ENCODE measurements at regions not wholly inside any gene's neighbourhood (a gene's known extent, or its start where the extent isn't known, plus 50 kb on each side); places are given as distances from the start of the nearest gene placed in this dataset.

DNA sequence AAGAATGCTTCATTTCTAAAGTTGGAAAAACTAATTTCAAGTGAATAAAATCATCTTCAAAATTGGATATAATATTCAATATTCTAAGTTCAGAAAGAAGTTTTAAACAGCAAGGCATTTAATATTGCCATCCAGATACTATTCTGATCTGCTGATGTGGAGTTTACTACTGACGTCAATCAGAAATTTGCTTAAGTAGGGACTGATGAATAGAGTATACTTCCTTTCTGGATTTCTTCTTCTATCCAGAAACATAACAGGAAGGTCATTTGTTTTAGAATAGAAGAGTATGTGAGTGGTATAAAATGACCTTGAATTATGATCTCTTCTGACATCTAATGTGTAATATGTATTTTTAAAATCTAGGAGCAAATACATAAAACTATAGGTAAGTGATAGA is 308.1 kb upstream of the ADGRL2 start:
- Histone ChIP-seq H3K9me3 (ENCODE audit: control insufficient read depth in 2 of 2, low read length in 2 of 2) (peaks cover 0 to 5% of the 10 kb centered on the region in 2 experiments), H3K27me3 (ENCODE audit: control insufficient read depth, insufficient read depth, low read length) (no peaks in the 10 kb centered on the region), H3K4me3 (ENCODE audit: low read depth, low read length) (no peak overlapping the region), H3K4me1 (ENCODE audit: control insufficient read depth, insufficient read depth, low read length, poor library complexity, severe bottlenecking) (no peaks in the 10 kb centered on the region), H3K36me3 (ENCODE audit: control insufficient read depth, insufficient read depth, low read length) (no peaks in the 10 kb centered on the region), H3K27ac (ENCODE audit: insufficient read depth, low read length, poor library complexity, severe bottlenecking) (no peak overlapping the region)
- H3K9me3 Mint-ChIP-seq, result peaks cover 0 to 18% (median 5%) of the 10 kb centered on the region in 7 donors
- ATAC-seq (ENCODE audit: low read depth in 2 of 2) (no peak), DNase-seq (no peak)
- no peak overlapping the region for H3K4me3 Mint-ChIP-seq
- no peaks in the 10 kb centered on the region for H3K4me1 Mint-ChIP-seq
- H3K36me3 Mint-ChIP-seq, result no peaks in the 10 kb centered on the region
- H3K27me3 Mint-ChIP-seq, result no peaks in the 10 kb centered on the region
- H3K27ac Mint-ChIP-seq, result no peak overlapping the region

- Mint-ChIP-seq H3K4me1 (no peaks in the 10 kb centered on the region), H3K27ac (no peak overlapping the region), H3K27me3 (no peaks in the 10 kb centered on the region), H3K9me3 (peaks cover under 1 to 21% (median 6%) of the 10 kb centered on the region in 7 donors), H3K4me3 (no peak overlapping the region), H3K36me3 (no peaks in the 10 kb centered on the region)
- H3K9me3 ChIP-seq (ENCODE audit: control insufficient read depth in 2 of 2, low read length in 2 of 2), result peaks cover 0 to 5% of the 10 kb centered on the region in 2 experiments
- H3K27ac ChIP-seq (ENCODE audit: insufficient read depth, low read length, poor library complexity, severe bottlenecking), result no peak overlapping the region
- no peaks in the 10 kb centered on the region for H3K27me3 ChIP-seq (ENCODE audit: control insufficient read depth, insufficient read depth, low read length)
- no peaks in the 10 kb centered on the region for H3K36me3 ChIP-seq (ENCODE audit: control insufficient read depth, insufficient read depth, low read length)
- DNase-seq (no peak), ATAC-seq (ENCODE audit: low read depth in 2 of 2) (no peak)
- H3K4me3 ChIP-seq (ENCODE audit: low read depth, low read length), result no peak overlapping the region
- H3K4me1 ChIP-seq (ENCODE audit: control insufficient read depth, insufficient read depth, low read length, poor library complexity, severe bottlenecking), result no peaks in the 10 kb centered on the region
Measured at GRCh38 chr1:81490614-81491013, 310.1 kb upstream of the ADGRL2 start.

DNA sequence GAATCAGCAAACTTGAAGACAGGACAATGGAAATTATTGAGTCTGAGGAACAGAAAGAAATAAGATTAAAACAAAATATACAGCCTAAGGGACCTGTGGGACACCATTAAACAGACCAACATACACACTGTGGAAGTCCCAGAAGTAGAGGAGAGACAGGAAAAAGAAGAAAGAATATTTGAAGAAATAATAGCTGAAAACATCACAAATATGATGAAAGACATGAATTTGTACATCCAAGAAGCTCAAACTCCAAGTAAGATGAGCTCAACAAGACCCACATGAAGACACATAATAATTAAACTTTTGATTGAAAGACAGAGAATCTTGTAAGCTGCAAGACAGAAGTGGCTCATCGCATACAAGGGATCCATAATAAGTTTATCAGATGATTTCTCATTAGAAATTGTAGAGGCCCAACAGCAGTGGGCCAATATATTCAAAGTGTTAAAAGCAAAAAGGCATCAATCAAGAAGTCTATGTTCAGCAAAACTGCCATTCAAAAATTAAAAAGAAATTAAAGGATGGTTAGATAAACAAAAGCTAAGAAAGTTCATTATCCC is 311.3 kb upstream of the ADGRL2 start:
- H3K4me3 ChIP-seq (ENCODE audit: low read depth, low read length), result no peak overlapping the region
- peaks cover 0 to 5% of the 10 kb centered on the region in 2 experiments for H3K9me3 ChIP-seq (ENCODE audit: control insufficient read depth in 2 of 2, low read length in 2 of 2)
- Mint-ChIP-seq H3K27me3 (no peaks in the 10 kb centered on the region), H3K36me3 (no peaks in the 10 kb centered on the region), H3K27ac (no peak overlapping the region), H3K4me3 (no peak overlapping the region), H3K9me3 (peaks cover 4 to 21% (median 8%) of the 10 kb centered on the region in 7 donors), H3K4me1 (no peaks in the 10 kb centered on the region)
- ATAC-seq (ENCODE audit: low read depth in 2 of 2) (no peak), DNase-seq (no peak)
- H3K27me3 ChIP-seq (ENCODE audit: control insufficient read depth, insufficient read depth, low read length), result no peaks in the 10 kb centered on the region
- no peak overlapping the region for H3K27ac ChIP-seq (ENCODE audit: insufficient read depth, low read length, poor library complexity, severe bottlenecking)
- no peaks in the 10 kb centered on the region for H3K36me3 ChIP-seq (ENCODE audit: control insufficient read depth, insufficient read depth, low read length)
- no peaks in the 10 kb centered on the region for H3K4me1 ChIP-seq (ENCODE audit: control insufficient read depth, insufficient read depth, low read length, poor library complexity, severe bottlenecking)

- Histone ChIP-seq H3K27ac (ENCODE audit: insufficient read depth, low read length, poor library complexity, severe bottlenecking) (no peak overlapping the region), H3K4me3 (ENCODE audit: low read depth, low read length) (no peak overlapping the region), H3K27me3 (ENCODE audit: control insufficient read depth, insufficient read depth, low read length) (no peaks in the 10 kb centered on the region), H3K36me3 (ENCODE audit: control insufficient read depth, insufficient read depth, low read length) (no peaks in the 10 kb centered on the region), H3K4me1 (ENCODE audit: control insufficient read depth, insufficient read depth, low read length, poor library complexity, severe bottlenecking) (no peaks in the 10 kb centered on the region), H3K9me3 (ENCODE audit: control insufficient read depth in 2 of 2, low read length in 2 of 2) (no peaks in the 10 kb centered on the region)
- peaks cover 2 to 22% (median 8%) of the 10 kb centered on the region in 7 donors for H3K9me3 Mint-ChIP-seq
- no peaks in the 10 kb centered on the region for H3K36me3 Mint-ChIP-seq
- no peak overlapping the region for H3K27ac Mint-ChIP-seq
- H3K4me3 Mint-ChIP-seq, result no peak overlapping the region
- ATAC-seq (ENCODE audit: low read depth in 2 of 2), result no peak
- no peaks in the 10 kb centered on the region for H3K27me3 Mint-ChIP-seq
- DNase-seq, result no peak
- H3K4me1 Mint-ChIP-seq, result no peaks in the 10 kb centered on the region
Measured at GRCh38 chr1:81484284-81484683, 316.4 kb upstream of the ADGRL2 start.

- H3K27me3 Mint-ChIP-seq, result no peaks in the 10 kb centered on the region
- H3K27ac ChIP-seq (ENCODE audit: insufficient read depth, low read length, poor library complexity, severe bottlenecking), result no peak overlapping the region
- H3K27ac Mint-ChIP-seq, result no peak overlapping the region
- H3K4me1 ChIP-seq (ENCODE audit: control insufficient read depth, insufficient read depth, low read length, poor library complexity, severe bottlenecking), result no peaks in the 10 kb centered on the region
- H3K36me3 Mint-ChIP-seq, result no peaks in the 10 kb centered on the region
- no peak overlapping the region for H3K4me3 ChIP-seq (ENCODE audit: low read depth, low read length)
- ATAC-seq (ENCODE audit: low read depth in 2 of 2) (no peak), DNase-seq (no peak)
- H3K9me3 ChIP-seq (ENCODE audit: control insufficient read depth in 2 of 2, low read length in 2 of 2), result no peaks in the 10 kb centered on the region
- peaks cover 3 to 12% (median 5%) of the 10 kb centered on the region in 7 donors for H3K9me3 Mint-ChIP-seq
- H3K4me3 Mint-ChIP-seq, result no peak overlapping the region
- H3K4me1 Mint-ChIP-seq, result peaks cover 0 to 4% (median 0%) of the 10 kb centered on the region in 4 donors
- H3K27me3 ChIP-seq (ENCODE audit: control insufficient read depth, insufficient read depth, low read length), result no peaks in the 10 kb centered on the region
- H3K36me3 ChIP-seq (ENCODE audit: control insufficient read depth, insufficient read depth, low read length), result no peaks in the 10 kb centered on the region
Measured at GRCh38 chr1:81478219-81478618, 322.5 kb upstream of the ADGRL2 start.

DNA sequence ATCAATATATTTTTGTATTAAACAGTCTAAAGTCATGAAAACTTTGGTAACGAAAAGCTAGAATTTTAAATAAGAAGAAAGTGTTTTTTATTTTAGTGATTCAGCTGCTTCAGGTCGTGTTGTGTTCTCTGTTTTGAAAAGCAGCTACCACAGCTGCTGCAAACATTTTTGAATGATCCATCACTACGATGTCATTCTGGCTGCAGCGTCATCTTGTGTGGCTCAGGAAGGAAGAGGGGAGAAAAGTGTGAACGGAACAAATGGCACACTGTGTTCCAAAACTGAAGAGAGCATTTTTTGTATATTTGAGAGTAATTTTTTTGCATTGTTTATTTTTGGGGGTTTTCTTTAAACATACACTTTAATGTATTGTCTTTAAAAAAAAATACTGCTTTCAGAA is 323.0 kb upstream of the ADGRL2 start:
- no peak for DNase-seq
- no peaks in the 10 kb centered on the region for H3K36me3 ChIP-seq (ENCODE audit: control insufficient read depth, insufficient read depth, low read length)
- Mint-ChIP-seq H3K36me3 (no peaks in the 10 kb centered on the region), H3K9me3 (peaks cover 4 to 14% (median 6%) of the 10 kb centered on the region in 7 donors), H3K4me3 (no peak overlapping the region), H3K4me1 (peaks cover 0 to 4% (median 0%) of the 10 kb centered on the region in 4 donors), H3K27ac (no peak overlapping the region), H3K27me3 (no peaks in the 10 kb centered on the region)
- no peaks in the 10 kb centered on the region for H3K4me1 ChIP-seq (ENCODE audit: control insufficient read depth, insufficient read depth, low read length, poor library complexity, severe bottlenecking)
- no peak overlapping the region for H3K4me3 ChIP-seq (ENCODE audit: low read depth, low read length)
- ATAC-seq (ENCODE audit: low read depth in 2 of 2), result no peak
- H3K27ac ChIP-seq (ENCODE audit: insufficient read depth, low read length, poor library complexity, severe bottlenecking), result no peak overlapping the region
- H3K27me3 ChIP-seq (ENCODE audit: control insufficient read depth, insufficient read depth, low read length), result no peaks in the 10 kb centered on the region
- H3K9me3 ChIP-seq (ENCODE audit: control insufficient read depth in 2 of 2, low read length in 2 of 2), result no peaks in the 10 kb centered on the region

DNA sequence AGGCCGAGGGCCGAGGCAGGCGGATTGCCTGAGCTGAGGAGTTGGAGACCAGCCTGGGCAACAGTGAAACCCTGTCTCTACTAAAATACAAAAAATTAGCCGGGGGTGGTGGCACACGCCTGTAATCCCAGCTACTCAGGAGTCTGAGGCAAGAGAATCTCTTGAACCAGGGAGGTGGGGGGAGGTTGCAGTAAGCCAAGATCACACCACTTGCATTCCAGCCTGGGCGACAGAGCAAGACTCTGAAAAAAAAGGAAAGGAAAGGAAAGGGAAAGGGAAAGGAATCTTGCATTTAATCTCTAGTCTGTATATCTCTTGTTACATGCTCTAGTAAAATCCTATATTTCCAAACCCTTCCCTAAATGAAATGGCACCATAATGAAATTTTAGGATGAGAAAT is 328.3 kb upstream of the ADGRL2 start:
- no peaks in the 10 kb centered on the region for H3K27me3 Mint-ChIP-seq
- no peaks in the 10 kb centered on the region for H3K36me3 Mint-ChIP-seq
- no peak overlapping the region for H3K4me3 Mint-ChIP-seq
- peaks cover 0 to 4% (median 0%) of the 10 kb centered on the region in 4 donors for H3K4me1 Mint-ChIP-seq
- peaks cover 4 to 8% (median 5%) of the 10 kb centered on the region in 7 donors for H3K9me3 Mint-ChIP-seq
- H3K27me3 ChIP-seq (ENCODE audit: control insufficient read depth, insufficient read depth, low read length), result no peaks in the 10 kb centered on the region
- no peak for ATAC-seq (ENCODE audit: low read depth in 2 of 2)
- H3K27ac ChIP-seq (ENCODE audit: insufficient read depth, low read length, poor library complexity, severe bottlenecking), result no peak overlapping the region
- DNase-seq, result no peak
- H3K4me1 ChIP-seq (ENCODE audit: control insufficient read depth, insufficient read depth, low read length, poor library complexity, severe bottlenecking), result no peaks in the 10 kb centered on the region
- H3K36me3 ChIP-seq (ENCODE audit: control insufficient read depth, insufficient read depth, low read length), result no peaks in the 10 kb centered on the region
- no peaks in the 10 kb centered on the region for H3K9me3 ChIP-seq (ENCODE audit: control insufficient read depth in 2 of 2, low read length in 2 of 2)
- H3K27ac Mint-ChIP-seq, result no peak overlapping the region
- no peak overlapping the region for H3K4me3 ChIP-seq (ENCODE audit: low read depth, low read length)

GRCh38 chr1:81471255-81471654 is 329.5 kb upstream of the ADGRL2 start:
- H3K36me3 Mint-ChIP-seq, result no peaks in the 10 kb centered on the region
- H3K27ac Mint-ChIP-seq, result no peak overlapping the region
- no peaks in the 10 kb centered on the region for H3K4me1 Mint-ChIP-seq
- no peak overlapping the region for H3K4me3 Mint-ChIP-seq
- H3K9me3 Mint-ChIP-seq, result peaks cover 2 to 8% (median 5%) of the 10 kb centered on the region in 7 donors
- no peaks in the 10 kb centered on the region for H3K27me3 Mint-ChIP-seq
- H3K9me3 ChIP-seq (ENCODE audit: control insufficient read depth in 2 of 2, low read length in 2 of 2), result no peaks in the 10 kb centered on the region
- no peak overlapping the region for H3K4me3 ChIP-seq (ENCODE audit: low read depth, low read length)
- no peaks in the 10 kb centered on the region for H3K4me1 ChIP-seq (ENCODE audit: control insufficient read depth, insufficient read depth, low read length, poor library complexity, severe bottlenecking)
- DNase-seq (no peak), ATAC-seq (ENCODE audit: low read depth in 2 of 2) (no peak)
- H3K27me3 ChIP-seq (ENCODE audit: control insufficient read depth, insufficient read depth, low read length), result no peaks in the 10 kb centered on the region
- no peaks in the 10 kb centered on the region for H3K36me3 ChIP-seq (ENCODE audit: control insufficient read depth, insufficient read depth, low read length)
- H3K27ac ChIP-seq (ENCODE audit: insufficient read depth, low read length, poor library complexity, severe bottlenecking), result no peak overlapping the region
